ENCODE measurements at regions not wholly inside any gene's neighbourhood (a gene's known extent, or its start where the extent isn't known, plus 50 kb on each side); places are given as distances from the start of the nearest gene placed in this dataset.

- TF ChIP-seq, protein P1, sequence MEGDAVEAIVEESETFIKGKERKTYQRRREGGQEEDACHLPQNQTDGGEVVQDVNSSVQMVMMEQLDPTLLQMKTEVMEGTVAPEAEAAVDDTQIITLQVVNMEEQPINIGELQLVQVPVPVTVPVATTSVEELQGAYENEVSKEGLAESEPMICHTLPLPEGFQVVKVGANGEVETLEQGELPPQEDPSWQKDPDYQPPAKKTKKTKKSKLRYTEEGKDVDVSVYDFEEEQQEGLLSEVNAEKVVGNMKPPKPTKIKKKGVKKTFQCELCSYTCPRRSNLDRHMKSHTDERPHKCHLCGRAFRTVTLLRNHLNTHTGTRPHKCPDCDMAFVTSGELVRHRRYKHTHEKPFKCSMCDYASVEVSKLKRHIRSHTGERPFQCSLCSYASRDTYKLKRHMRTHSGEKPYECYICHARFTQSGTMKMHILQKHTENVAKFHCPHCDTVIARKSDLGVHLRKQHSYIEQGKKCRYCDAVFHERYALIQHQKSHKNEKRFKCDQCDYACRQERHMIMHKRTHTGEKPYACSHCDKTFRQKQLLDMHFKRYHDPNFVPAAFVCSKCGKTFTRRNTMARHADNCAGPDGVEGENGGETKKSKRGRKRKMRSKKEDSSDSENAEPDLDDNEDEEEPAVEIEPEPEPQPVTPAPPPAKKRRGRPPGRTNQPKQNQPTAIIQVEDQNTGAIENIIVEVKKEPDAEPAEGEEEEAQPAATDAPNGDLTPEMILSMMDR (IDR thresholded peaks at IDR 0.05; ENCODE audit: control insufficient read depth, insufficient read depth, low read depth, low read length, missing control alignments) = no peak
- no peak overlapping the region for H3K4me3 ChIP-seq (ENCODE audit: control insufficient read depth, low read depth, low read length)
- DNase-seq (ENCODE audit: low read depth) = no peak
Measured at GRCh38 chr5:20590356-20590755, 602.4 kb upstream of the CDH18 start.

GRCh38 chr5:20575571-20575970 is 587.6 kb upstream of the CDH18 start:
- TF ChIP-seq, protein P1 (IDR thresholded peaks at IDR 0.05; ENCODE audit: control insufficient read depth, insufficient read depth, low read depth, low read length, missing control alignments) = no peak
- no peak overlapping the region for H3K4me3 ChIP-seq (ENCODE audit: control insufficient read depth, low read depth, low read length)
- DNase-seq (ENCODE audit: low read depth) = no peak

GRCh38 chr5:20574576-20574975 is 586.6 kb upstream of the CDH18 start:
- TF ChIP-seq, protein P1 (IDR thresholded peaks at IDR 0.05; ENCODE audit: control insufficient read depth, insufficient read depth, low read depth, low read length, missing control alignments) = no peak
- H3K4me3 ChIP-seq (ENCODE audit: control insufficient read depth, low read depth, low read length) = no peak overlapping the region
- DNase-seq (ENCODE audit: low read depth) = no peak

DNA sequence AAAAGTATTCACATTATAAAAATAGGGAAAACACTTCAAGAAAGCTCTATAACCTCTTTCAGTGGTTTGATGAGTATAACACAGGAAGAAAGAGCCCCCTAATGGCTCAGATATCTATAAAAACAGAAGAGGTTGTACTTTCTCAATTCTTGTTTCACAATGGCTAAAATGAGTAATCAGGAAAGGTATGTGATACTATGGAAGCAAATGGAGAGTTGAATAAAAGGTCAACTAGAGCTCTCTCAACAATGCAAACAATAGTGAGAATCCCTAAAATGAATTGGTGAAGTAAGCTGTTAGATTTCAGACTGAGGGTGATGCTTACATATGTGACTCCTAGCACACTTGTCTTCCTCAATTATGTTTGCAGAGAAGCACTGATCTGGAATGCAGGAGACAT is 584.6 kb upstream of the CDH18 start:
- TF ChIP-seq, protein P1 (IDR thresholded peaks at IDR 0.05; ENCODE audit: control insufficient read depth, insufficient read depth, low read depth, low read length, missing control alignments) = no peak
- no peak for DNase-seq (ENCODE audit: low read depth)
- no peak overlapping the region for H3K4me3 ChIP-seq (ENCODE audit: control insufficient read depth, low read depth, low read length)

GRCh38 chr5:20570486-20570885 is 582.5 kb upstream of the CDH18 start:
- TF ChIP-seq, protein P1 (IDR thresholded peaks at IDR 0.05; ENCODE audit: control insufficient read depth, insufficient read depth, low read depth, low read length, missing control alignments) = no peak
- H3K4me3 ChIP-seq (ENCODE audit: control insufficient read depth, low read depth, low read length) = no peak overlapping the region
- DNase-seq (ENCODE audit: low read depth) = no peak

DNA sequence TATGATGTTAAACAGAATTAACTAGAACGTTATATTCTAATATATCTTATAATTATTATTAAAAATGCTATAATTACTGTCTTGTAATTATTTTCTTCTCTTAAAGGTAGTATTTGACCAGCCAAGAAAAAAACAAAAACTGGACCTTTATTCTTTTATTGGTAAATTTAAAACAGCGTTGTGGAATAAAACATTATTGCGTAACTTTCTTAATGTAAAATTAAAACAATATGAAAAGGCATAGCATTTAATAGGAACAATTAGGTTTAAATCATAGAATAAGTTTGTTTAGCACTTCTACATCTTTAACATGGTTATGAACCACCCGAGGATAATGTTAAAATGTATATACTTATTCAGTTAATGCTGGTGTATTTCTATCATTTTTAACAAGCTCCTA is 574.5 kb upstream of the CDH18 start:
- TF ChIP-seq, protein P1 (IDR thresholded peaks at IDR 0.05; ENCODE audit: control insufficient read depth, insufficient read depth, low read depth, low read length, missing control alignments) = no peak
- H3K4me3 ChIP-seq (ENCODE audit: control insufficient read depth, low read depth, low read length) = no peak overlapping the region
- DNase-seq (ENCODE audit: low read depth) = no peak

DNA sequence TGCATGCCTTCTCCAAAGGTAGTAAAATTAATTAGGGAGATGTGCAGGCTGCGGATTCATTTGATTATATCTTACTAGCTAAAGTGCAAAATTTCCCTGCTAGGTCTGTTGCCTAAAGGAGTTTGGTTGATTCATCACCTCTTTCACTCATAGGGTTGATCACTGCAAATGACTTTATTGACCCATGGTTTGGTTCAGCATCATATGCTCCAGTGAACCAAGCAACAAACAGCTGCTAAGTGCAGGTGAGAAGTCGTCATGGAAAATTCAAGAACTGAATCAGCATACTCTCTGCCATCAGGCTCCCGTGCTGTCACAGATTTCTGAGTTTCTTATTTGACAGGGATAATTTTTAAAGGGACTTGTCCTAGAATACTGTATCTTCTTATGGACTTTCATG is 571.8 kb upstream of the CDH18 start:
- no peak overlapping the region for H3K4me3 ChIP-seq (ENCODE audit: control insufficient read depth, low read depth, low read length)
- TF ChIP-seq, protein P1 (IDR thresholded peaks at IDR 0.05; ENCODE audit: control insufficient read depth, insufficient read depth, low read depth, low read length, missing control alignments) = no peak
- DNase-seq (ENCODE audit: low read depth) = no peak
